Posterior vena cava (tissue), 2 donors: ENCODE measurements at regions not wholly inside any gene's neighbourhood (a gene's known extent, or its start where the extent isn't known, plus 50 kb on each side); places are given as distances from the start of the nearest gene placed in this dataset.
"Not testable (repeated sequence)": the region's sequence is repeated elsewhere in the genome, so short reads cannot be mapped to it uniquely, and the experiment has no call there.

Experiments used
- DNase-seq: peaks from one replicate; pipeline ENCODE4 v3.0.0-alpha.2; 2020; ENCODE audit warnings: low spot score
- intact Hi-C, 2 donors: fragments of 100-400 bp; cut with DNase I; formaldehyde crosslinking; loops; one replicate each; pipeline versions ENCODE4 v1.14.1 to v1.14.2; 2022 to 2023
- donor health status: DM: yes; HTN: yes; CAD: no.
- donor health status: DM: yes; HTN: yes; CAD: no.

- intact Hi-C loops, result no loop called here
- no peak for DNase-seq
Observed at GRCh38 chr2:147293991-147294824, 550.6 kb upstream of the ACVR2A start.

GRCh38 chr2:147288131-147288530, 556.7 kb upstream of the ACVR2A start:
- intact Hi-C loops, result no loop called here

GRCh38 chr2:147275943-147276342, 568.9 kb upstream of the ACVR2A start:
- intact Hi-C loops, result no loop called here
- no peak for DNase-seq

More at GRCh38 chr2:147288131-147288530, 556.7 kb upstream of the ACVR2A start:
- DNase-seq, result no peak

GRCh38 chr2:147273628-147274027, 571.2 kb upstream of the ACVR2A start:
- DNase-seq, result no peak
- intact Hi-C loops, result no loop called here

GRCh38 chr2:147273106-147273505, 571.7 kb upstream of the ACVR2A start:
- intact Hi-C loops, result no loop called here
- no peak for DNase-seq

GRCh38 chr2:147269581-147269980, 575.2 kb upstream of the ACVR2A start:
- DNase-seq, intact Hi-C loops: not testable (repeated sequence)

GRCh38 chr2:147260241-147260640, 584.6 kb upstream of the ACVR2A start:
- DNase-seq, result no peak
- intact Hi-C loops, result no loop called here

GRCh38 chr2:147255812-147256211, 589.0 kb upstream of the ACVR2A start:
- DNase-seq, result no peak

GRCh38 chr2:147250652-147251356, 594.0 kb upstream of the ACVR2A start:
- no peak for DNase-seq
- intact Hi-C loops, result no loop called here

More at GRCh38 chr2:147255812-147256211, 589.0 kb upstream of the ACVR2A start:
- intact Hi-C loops, result no loop called here

GRCh38 chr2:147247749-147248148, 597.1 kb upstream of the ACVR2A start:
- DNase-seq, result no peak
- intact Hi-C loops, result no loop called here

GRCh38 chr2:147242445-147242844, 602.4 kb upstream of the ACVR2A start:
- intact Hi-C loops, result no loop called here
- no peak for DNase-seq

GRCh38 chr2:147236601-147237000, 608.2 kb upstream of the ACVR2A start:
- intact Hi-C loops, result no loop called here
- no peak for DNase-seq

GRCh38 chr2:147232225-147232669, 612.6 kb upstream of the ACVR2A start:
- no peak for DNase-seq
- intact Hi-C loops, result no loop called here

- DNase-seq, result no peak
- intact Hi-C loops, result no loop called here
Observed at GRCh38 chr2:147231607-147232006, 613.2 kb upstream of the ACVR2A start.

GRCh38 chr2:147231081-147231480, 613.7 kb upstream of the ACVR2A start:
- no peak for DNase-seq
- intact Hi-C loops, result no loop called here

- DNase-seq, result no peak
- intact Hi-C loops, result no loop called here
Observed at GRCh38 chr2:147227313-147227712, 617.5 kb upstream of the ACVR2A start.

GRCh38 chr2:147224070-147224469, 620.8 kb upstream of the ACVR2A start:
- intact Hi-C loops, result no loop called here
- DNase-seq, result no peak

GRCh38 chr2:147223553-147224060, 621.2 kb upstream of the ACVR2A start:
- no peak for DNase-seq
- intact Hi-C loops, result no loop called here

GRCh38 chr2:147223119-147223518, 621.7 kb upstream of the ACVR2A start:
- no peak for DNase-seq
- intact Hi-C loops, result no loop called here

GRCh38 chr2:147222506-147222905, 622.3 kb upstream of the ACVR2A start:
- DNase-seq, result no peak
- intact Hi-C loops, result no loop called here
